B cell (primary cell): ENCODE measurements at regions not wholly inside any gene's neighbourhood (a gene's known extent, or its start where the extent isn't known, plus 50 kb on each side); places are given as distances from the start of the nearest gene placed in this dataset.

Experiments used
- ATAC-seq: fragments of 200-7000 bp; cut with Tn5 transposase; one replicate; pipeline ENCODE4 v1.10.0; 2021; ENCODE audit warnings: low read depth, mild to moderate bottlenecking, moderate number of reproducible peaks, moderate library complexity
- CTCF ChIA-PET: fragments of 350-600 bp; sonication (Branson Sonifier 250); formaldehyde crosslinking; loops from one replicate; lab custom pipeline; 2021; ENCODE audit warnings: antibody characterized with exemption, inconsistent platforms; lab: Charles Lee
- POLR2A ChIA-PET: fragments of 350-600 bp; sonication (Branson Sonifier 250); formaldehyde crosslinking; loops from one replicate; lab custom pipeline; 2021; ENCODE audit warnings: antibody characterized with exemption; lab: Charles Lee
- DNase-seq: peaks from one replicate; pipeline ENCODE4 v3.0.0; 2013
- H2AFZ ChIP-seq: 2 replicates; pipeline ENCODE4 v1.6.1; 2012; ENCODE audit warnings: mild to moderate bottlenecking, low read depth, low read length; ENCODE audit not compliant: insufficient read depth, poor library complexity, severe bottlenecking
- H3K27ac ChIP-seq, 2 donors: 1 replicate in 1 of 2; 2 replicates in 1 of 2; pipeline ENCODE4 v1.5.1; 2012 to 2013; ENCODE audit warnings: low read length in 2 of 2, mild to moderate bottlenecking in 2 of 2, moderate library complexity in 1 of 2
- H3K27me3 ChIP-seq, 4 experiments: fragments of 200-600 bp in 1 of 4; sonication (generic) in 1 of 4; replicated peaks in 1 of 4; 1 replicate in 2 of 4; 2 replicates in 2 of 4; pipeline versions ENCODE4 v1.6.1 to v1.7.0; 2013 to 2016; ENCODE audit warnings: low read length in 3 of 4, mild to moderate bottlenecking in 2 of 4, mixed read lengths in 1 of 4, moderate library complexity in 1 of 4; ENCODE audit not compliant: insufficient read depth in 4 of 4, control insufficient read depth in 3 of 4; ENCODE audit errors: control extremely low read depth in 1 of 4
- H3K36me3 ChIP-seq, 2 experiments: replicated peaks in 1 of 2; 1 replicate in 1 of 2; 2 replicates in 1 of 2; pipeline versions ENCODE4 v1.6.1 to v1.7.1; 2013; ENCODE audit warnings: low read length in 1 of 2; ENCODE audit not compliant: insufficient read depth in 2 of 2, control insufficient read depth in 1 of 2; ENCODE audit errors: control extremely low read depth in 1 of 2, extremely low read depth in 1 of 2
- H3K4me1 ChIP-seq, 2 donors: fragments of 200-600 bp in 1 of 2; sonication (generic) in 1 of 2; 1 replicate in 1 of 2; 2 replicates in 1 of 2; pipeline versions ENCODE4 v1.5.1 to v1.6.1; 2013 to 2017; ENCODE audit warnings: low read length in 2 of 2; ENCODE audit not compliant: control insufficient read depth in 2 of 2, insufficient read depth in 2 of 2
- H3K4me2 ChIP-seq: replicated peaks from 2 replicates; pipeline ENCODE3; 2012; ENCODE audit warnings: mild to moderate bottlenecking, low read depth, low read length; ENCODE audit not compliant: poor library complexity, severe bottlenecking
- H3K4me3 ChIP-seq, 5 experiments: fragments of 200-600 bp in 1 of 5; sonication (generic) in 1 of 5; 1 replicate in 3 of 5; 2 replicates in 2 of 5; pipeline versions ENCODE4 v1.5.1 to v1.7.0; 2011 to 2016; ENCODE audit warnings: low read length in 4 of 5, mild to moderate bottlenecking in 4 of 5, low read depth in 2 of 5, control low read depth in 1 of 5, moderate library complexity in 1 of 5; ENCODE audit not compliant: insufficient read depth in 1 of 5; ENCODE audit errors: control extremely low read depth in 1 of 5, extremely low read depth in 1 of 5
- H3K79me2 ChIP-seq: fragments of 200-600 bp; sonication (generic); one replicate; pipeline ENCODE4 v1.6.0; 2016; ENCODE audit warnings: low read length; ENCODE audit not compliant: control insufficient read depth, insufficient read depth
- H3K9ac ChIP-seq: fragments of 200-600 bp; sonication (generic); 2 replicates; pipeline ENCODE4 v1.6.1; 2017; ENCODE audit warnings: mild to moderate bottlenecking, low read length, moderate library complexity
- H3K9me3 ChIP-seq, 3 donors: one replicate each; pipeline versions ENCODE4 v1.6.1 to v1.7.1; 2013; ENCODE audit warnings: low read length in 2 of 3; ENCODE audit not compliant: control insufficient read depth in 2 of 3, insufficient read depth in 1 of 3; ENCODE audit errors: control extremely low read depth in 1 of 3
- H4K20me1 ChIP-seq: 2 replicates; pipeline ENCODE4 v1.6.0; 2012; ENCODE audit warnings: mild to moderate bottlenecking, low read length; ENCODE audit not compliant: insufficient read depth, control insufficient read depth, poor library complexity, severe bottlenecking
- H3K27ac Mint-ChIP-seq: one replicate; pipeline ENCODE4 v1.8.0; 2021; ENCODE audit warnings: mixed read lengths
- H3K27me3 Mint-ChIP-seq: one replicate; pipeline ENCODE4 v1.8.0; 2021; ENCODE audit warnings: mixed read lengths
- H3K4me1 Mint-ChIP-seq: one replicate; pipeline ENCODE4 v1.8.0; 2021; ENCODE audit warnings: mixed read lengths
- H3K4me3 Mint-ChIP-seq: one replicate; pipeline ENCODE4 v1.8.0; 2021; ENCODE audit warnings: mixed read lengths
- H3K9me3 Mint-ChIP-seq: one replicate; pipeline ENCODE4 v1.8.0; 2022; ENCODE audit warnings: mixed read lengths; ENCODE audit not compliant: insufficient read depth
- EZH2 ChIP-seq: IDR thresholded peaks from 2 replicates; pipeline ENCODE4 v1.6.1; 2012; ENCODE audit warnings: borderline replicate concordance, low read depth, mild to moderate bottlenecking, moderate library complexity, low read length; ENCODE audit not compliant: insufficient read depth, poor library complexity, severe bottlenecking
- WGBS: methylation state at CpG from one replicate; pipeline ENCODE4 v1.1.5; 2013; ENCODE audit warnings: missing lambda C conversion rate; ENCODE audit not compliant: insufficient coverage; 5-methylcytosine and 5-hydroxymethylcytosine counted together
- intact Hi-C: fragments of 100-400 bp; cut with micrococcal nuclease; formaldehyde crosslinking; loops from one replicate; pipeline ENCODE4 v1.10.0; 2022
- TF ChIP-seq, protein P1 (sequence below): fragments of 200-600 bp; IDR thresholded peaks from one replicate; pipeline ENCODE4 v1.8.0; 2022; ENCODE audit warnings: antibody characterized with exemption, mild to moderate bottlenecking

DNA sequence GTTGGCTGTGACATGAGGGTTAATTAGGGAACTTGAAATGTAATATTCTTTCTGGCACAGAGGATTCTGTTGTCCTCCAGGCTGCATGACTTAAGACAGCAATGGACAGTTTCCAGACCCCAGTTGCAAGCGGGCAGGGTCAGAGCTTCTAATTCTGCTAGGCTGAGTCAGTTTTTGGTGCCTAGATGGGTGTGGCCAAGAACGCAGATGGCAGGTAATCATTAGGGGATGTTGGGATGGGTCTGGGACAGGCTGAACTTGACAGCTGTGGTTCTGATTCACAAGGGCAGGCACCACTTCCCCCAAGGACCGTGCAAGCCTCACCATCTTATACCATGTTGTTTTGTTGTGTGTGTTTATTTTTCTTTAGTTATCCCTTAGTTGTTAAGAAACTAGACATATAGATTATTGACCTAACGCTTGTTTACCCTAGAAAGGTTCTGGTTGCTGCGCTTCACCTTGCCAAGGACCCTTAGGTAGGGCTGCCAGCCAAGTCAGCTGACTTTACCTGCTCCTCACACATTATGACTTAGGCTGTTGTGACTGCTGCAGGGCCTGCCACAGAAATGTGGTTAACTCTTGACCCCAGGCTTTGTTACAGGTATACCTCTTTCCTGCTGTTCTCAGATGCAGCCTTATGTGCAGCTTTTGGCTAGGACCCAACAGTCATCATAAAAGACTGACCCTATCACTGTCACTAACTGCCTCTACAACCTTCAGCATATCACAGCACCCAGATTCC lies 117.7 kb upstream of the KLF12 start:
- H3K27me3 Mint-ChIP-seq, result peaks cover 26% of the 10 kb centered on the region
- no peak overlapping the region for H3K27ac Mint-ChIP-seq
- DNase-seq, result no peak
- Histone ChIP-seq H4K20me1 (no peaks in the 10 kb centered on the region), H3K9me3 (no peaks in the 10 kb centered on the region), H3K79me2 (no peaks in the 10 kb centered on the region), H3K27me3 (peaks cover 0 to 10% (median 3%) of the 10 kb centered on the region in 4 experiments), H3K27ac (no peak overlapping the region), H3K36me3 (no peaks in the 10 kb centered on the region), H3K4me3 (no peak overlapping the region), H2AFZ (no peak overlapping the region), H3K9ac (no peak overlapping the region), H3K4me1 (no peaks in the 10 kb centered on the region), H3K4me2 (no peak overlapping the region)
- TF ChIP-seq, protein P1, sequence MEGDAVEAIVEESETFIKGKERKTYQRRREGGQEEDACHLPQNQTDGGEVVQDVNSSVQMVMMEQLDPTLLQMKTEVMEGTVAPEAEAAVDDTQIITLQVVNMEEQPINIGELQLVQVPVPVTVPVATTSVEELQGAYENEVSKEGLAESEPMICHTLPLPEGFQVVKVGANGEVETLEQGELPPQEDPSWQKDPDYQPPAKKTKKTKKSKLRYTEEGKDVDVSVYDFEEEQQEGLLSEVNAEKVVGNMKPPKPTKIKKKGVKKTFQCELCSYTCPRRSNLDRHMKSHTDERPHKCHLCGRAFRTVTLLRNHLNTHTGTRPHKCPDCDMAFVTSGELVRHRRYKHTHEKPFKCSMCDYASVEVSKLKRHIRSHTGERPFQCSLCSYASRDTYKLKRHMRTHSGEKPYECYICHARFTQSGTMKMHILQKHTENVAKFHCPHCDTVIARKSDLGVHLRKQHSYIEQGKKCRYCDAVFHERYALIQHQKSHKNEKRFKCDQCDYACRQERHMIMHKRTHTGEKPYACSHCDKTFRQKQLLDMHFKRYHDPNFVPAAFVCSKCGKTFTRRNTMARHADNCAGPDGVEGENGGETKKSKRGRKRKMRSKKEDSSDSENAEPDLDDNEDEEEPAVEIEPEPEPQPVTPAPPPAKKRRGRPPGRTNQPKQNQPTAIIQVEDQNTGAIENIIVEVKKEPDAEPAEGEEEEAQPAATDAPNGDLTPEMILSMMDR, result no peak
- TF ChIP-seq EZH2, result no peak
- no peaks in the 10 kb centered on the region for H3K4me1 Mint-ChIP-seq
- H3K9me3 Mint-ChIP-seq, result peaks cover 4% of the 10 kb centered on the region
- POLR2A ChIA-PET, result no interaction called here
- H3K4me3 Mint-ChIP-seq, result no peak overlapping the region
- intact Hi-C loops, result no loop called here
- CTCF ChIA-PET, result no interaction called here
- no peak for ATAC-seq
- 100% methylated on average over 3 of the region's 5 CpGs for WGBS

DNA sequence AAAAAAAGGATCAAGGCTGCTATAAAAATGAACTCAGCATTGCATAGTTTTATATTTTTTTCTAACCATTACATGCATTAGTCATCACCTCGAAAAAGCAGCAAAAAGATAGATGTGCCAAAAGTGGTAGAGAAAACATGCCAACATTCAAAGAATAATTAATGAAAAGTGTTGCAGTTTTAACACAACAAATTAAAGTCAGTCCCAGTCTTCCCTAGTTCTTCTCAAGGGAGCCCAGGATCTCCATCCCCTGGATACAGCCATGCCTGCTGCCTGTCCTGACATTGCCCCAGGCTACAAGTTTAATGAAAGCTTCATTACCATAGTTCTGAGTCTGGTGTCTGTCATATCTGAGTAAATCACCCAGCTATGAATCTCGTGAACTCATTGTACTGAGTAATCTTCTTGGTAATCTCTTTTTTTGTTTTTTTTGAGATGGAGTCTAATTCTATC lies 116.6 kb upstream of the KLF12 start:
- no peak overlapping the region for H3K4me2 ChIP-seq
- no peak for TF ChIP-seq EZH2
- TF ChIP-seq, protein P1, result no peak
- H3K79me2 ChIP-seq, result no peaks in the 10 kb centered on the region
- peaks cover 0 to 10% (median 3%) of the 10 kb centered on the region in 4 experiments for H3K27me3 ChIP-seq
- Mint-ChIP-seq H3K27me3 (peaks cover 21% of the 10 kb centered on the region), H3K4me1 (no peaks in the 10 kb centered on the region), H3K9me3 (peaks cover 4% of the 10 kb centered on the region), H3K27ac (no peak overlapping the region), H3K4me3 (no peak overlapping the region)
- H2AFZ ChIP-seq, result no peak overlapping the region
- no peak overlapping the region for H3K27ac ChIP-seq
- H3K9ac ChIP-seq, result no peak overlapping the region
- POLR2A ChIA-PET, result no interaction called here
- no peaks in the 10 kb centered on the region for H3K9me3 ChIP-seq
- CTCF ChIA-PET, result no interaction called here
- no peak for DNase-seq
- no peaks in the 10 kb centered on the region for H3K36me3 ChIP-seq
- H4K20me1 ChIP-seq, result no peaks in the 10 kb centered on the region
- ATAC-seq, result no peak
- no peaks in the 10 kb centered on the region for H3K4me1 ChIP-seq
- no CpG with 5 or more reads among the region's 2 CpGs for WGBS
- no peak overlapping the region for H3K4me3 ChIP-seq
- intact Hi-C loops, result no loop called here
